ENCODE measurements at regions not wholly inside any gene's neighbourhood (a gene's known extent, or its start where the extent isn't known, plus 50 kb on each side); places are given as distances from the start of the nearest gene placed in this dataset.

DNA sequence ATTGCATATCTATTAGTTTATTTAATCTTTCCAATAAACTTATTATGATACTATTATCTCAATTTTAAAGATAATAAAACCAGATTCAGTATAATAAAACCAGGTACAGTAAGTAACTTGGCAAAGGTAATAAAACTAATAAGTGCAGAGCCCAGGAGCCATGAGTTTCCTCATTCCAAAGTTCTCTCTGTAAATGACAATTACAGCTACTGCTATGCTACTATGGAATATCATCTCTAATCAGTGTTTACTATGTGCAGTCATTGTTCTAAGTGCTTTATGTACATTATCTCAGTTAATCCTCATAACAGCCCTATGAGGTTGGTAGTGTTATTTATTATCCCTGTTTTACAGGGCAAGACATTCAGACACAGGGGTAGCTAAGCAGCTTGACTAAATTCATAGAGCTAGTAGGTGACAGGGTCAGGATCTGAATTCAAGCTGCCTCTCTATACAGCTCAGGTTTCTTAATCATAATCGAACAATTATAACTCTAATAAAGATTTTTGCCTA, 285.0 kb upstream of the PITX2 start:
- Histone ChIP-seq H3K4me3 (ENCODE audit: insufficient read depth, low read depth, low read length) (no peak overlapping the region), H2BK120ac (ENCODE audit: low read depth, low read length) (no peak overlapping the region), H2AK9ac (replicated peaks; ENCODE audit: low read depth, low read length, poor library complexity) (no peak overlapping the region), H3K18ac (ENCODE audit: low read depth, low read length) (no peak overlapping the region), H3K4me1 (ENCODE audit: control insufficient read depth, insufficient read depth, low read length) (no peaks in the 10 kb centered on the region), H3K27me3 (ENCODE audit: control insufficient read depth, insufficient read depth, low read length) (no peaks in the 10 kb centered on the region), H3K56ac (ENCODE audit: extremely low read depth, insufficient read depth, low read length) (no peak overlapping the region), H3K9ac (ENCODE audit: low read depth, low read length) (no peak overlapping the region), H3K9me1 (ENCODE audit: insufficient read depth, low read length) (no peaks in the 10 kb centered on the region), H3K9me3 (ENCODE audit: control insufficient read depth, insufficient read depth, low read length) (no peaks in the 10 kb centered on the region), H3K4me2 (ENCODE audit: low read depth, low read length) (no peak overlapping the region), H4K91ac (ENCODE audit: insufficient read depth, low read depth, low read length) (no peak overlapping the region), H4K8ac (ENCODE audit: low read depth in 2 of 2, low read length in 2 of 2) (no peak overlapping the region), H3K23ac (ENCODE audit: low read depth, low read length) (no peak overlapping the region), H2AFZ (replicated peaks; ENCODE audit: low read length, poor library complexity) (no peak overlapping the region), H4K20me1 (ENCODE audit: insufficient read depth, low read length) (no peaks in the 10 kb centered on the region), H3K79me1 (ENCODE audit: low read depth in 1 of 2, low read length in 2 of 2) (no peaks in the 10 kb centered on the region), H4K5ac (ENCODE audit: low read depth, low read length) (no peak overlapping the region), H3K36me3 (ENCODE audit: control insufficient read depth, insufficient read depth, low read length) (no peaks in the 10 kb centered on the region), H3K27ac (ENCODE audit: insufficient read depth, low read length) (no peak overlapping the region), H2BK5ac (ENCODE audit: low read depth, low read length, poor library complexity, severe bottlenecking) (no peak overlapping the region), H2BK15ac (ENCODE audit: low read depth, low read length) (no peak overlapping the region), H3K14ac (replicated peaks; ENCODE audit: low read depth, low read length) (no peak overlapping the region), H2BK20ac (ENCODE audit: low read depth, low read length) (no peak overlapping the region), H3K4ac (ENCODE audit: low read depth, low read length) (no peak overlapping the region), H2AK5ac (ENCODE audit: low read depth, low read length) (no peak overlapping the region)
- no peak for ATAC-seq (ENCODE audit: low read depth)
- POLR2A ChIA-PET (ENCODE audit: unreplicated experiment): no interaction called here
- intact Hi-C loops (cut with micrococcal nuclease): no loop called here
- dilution Hi-C loops (cut with HindIII; ENCODE audit: low sequenced_read_pairs, unreplicated experiment): no loop called here
- CTCF ChIA-PET: interaction anchor here (0.6 kb wide), 1 partner anchor 1593 kb away, joined by 4 read pairs; no protein-coding TSS in a partner anchor
- TF ChIP-seq FOS (IDR thresholded peaks at IDR 0.05; ENCODE audit: low read depth, low read length) (no peak), CEBPB (IDR thresholded peaks at IDR 0.05; ENCODE audit: low read depth, low read length) (no peak), MAZ (IDR thresholded peaks at IDR 0.05; ENCODE audit: borderline replicate concordance, low read depth, low read length) (no peak), RCOR1 (IDR thresholded peaks at IDR 0.05; ENCODE audit: insufficient replicate concordance, low read length) (no peak), RAD21 (IDR thresholded peaks at IDR 0.05; ENCODE audit: low read length) (no peak), RFX5 (IDR thresholded peaks at IDR 0.05; ENCODE audit: low read depth, low read length) (no peak), CHD1 (IDR thresholded peaks at IDR 0.05; ENCODE audit: low read depth, low read length) (no peak), SMC3 (IDR thresholded peaks at IDR 0.05; ENCODE audit: low read depth, low read length) (no peak), NFE2L2 (IDR thresholded peaks at IDR 0.05; ENCODE audit: low read depth, low read length) (no peak), POLR2A (IDR thresholded peaks at IDR 0.05; ENCODE audit: low read depth, low read length) (no peak)
- TF ChIP-seq, protein P1, sequence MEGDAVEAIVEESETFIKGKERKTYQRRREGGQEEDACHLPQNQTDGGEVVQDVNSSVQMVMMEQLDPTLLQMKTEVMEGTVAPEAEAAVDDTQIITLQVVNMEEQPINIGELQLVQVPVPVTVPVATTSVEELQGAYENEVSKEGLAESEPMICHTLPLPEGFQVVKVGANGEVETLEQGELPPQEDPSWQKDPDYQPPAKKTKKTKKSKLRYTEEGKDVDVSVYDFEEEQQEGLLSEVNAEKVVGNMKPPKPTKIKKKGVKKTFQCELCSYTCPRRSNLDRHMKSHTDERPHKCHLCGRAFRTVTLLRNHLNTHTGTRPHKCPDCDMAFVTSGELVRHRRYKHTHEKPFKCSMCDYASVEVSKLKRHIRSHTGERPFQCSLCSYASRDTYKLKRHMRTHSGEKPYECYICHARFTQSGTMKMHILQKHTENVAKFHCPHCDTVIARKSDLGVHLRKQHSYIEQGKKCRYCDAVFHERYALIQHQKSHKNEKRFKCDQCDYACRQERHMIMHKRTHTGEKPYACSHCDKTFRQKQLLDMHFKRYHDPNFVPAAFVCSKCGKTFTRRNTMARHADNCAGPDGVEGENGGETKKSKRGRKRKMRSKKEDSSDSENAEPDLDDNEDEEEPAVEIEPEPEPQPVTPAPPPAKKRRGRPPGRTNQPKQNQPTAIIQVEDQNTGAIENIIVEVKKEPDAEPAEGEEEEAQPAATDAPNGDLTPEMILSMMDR (conservative IDR thresholded peaks at IDR 0.05; ENCODE audit: low read depth, low read length): no peak
- TF ChIP-seq, protein P2, sequence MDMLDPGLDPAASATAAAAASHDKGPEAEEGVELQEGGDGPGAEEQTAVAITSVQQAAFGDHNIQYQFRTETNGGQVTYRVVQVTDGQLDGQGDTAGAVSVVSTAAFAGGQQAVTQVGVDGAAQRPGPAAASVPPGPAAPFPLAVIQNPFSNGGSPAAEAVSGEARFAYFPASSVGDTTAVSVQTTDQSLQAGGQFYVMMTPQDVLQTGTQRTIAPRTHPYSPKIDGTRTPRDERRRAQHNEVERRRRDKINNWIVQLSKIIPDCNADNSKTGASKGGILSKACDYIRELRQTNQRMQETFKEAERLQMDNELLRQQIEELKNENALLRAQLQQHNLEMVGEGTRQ (IDR thresholded peaks at IDR 0.05; ENCODE audit: low read depth, low read length): no peak
- BruUV-seq (replicated peaks): no TSS peak
- DNase-seq: no peak
- WGBS, 2 experiments (ENCODE audit: extremely low coverage in 2 of 2, insufficient read length in 1 of 2): no CpG with 5 or more reads among the region's 1 CpG
- in situ Hi-C loops (cut with MboI; ENCODE audit: low sequenced_read_pairs): no loop called here

Data from IMR-90 (cell line).